ENCODE measurements at regions not wholly inside any gene's neighbourhood (a gene's known extent, or its start where the extent isn't known, plus 50 kb on each side); places are given as distances from the start of the nearest gene placed in this dataset.

GRCh38 chr6:90983462-90983861 is 396.6 kb upstream of the MAP3K7 start:
- in situ Hi-C loops (cut with HindIII; ENCODE audit: low sequenced_read_pairs), result no loop called here

- in situ Hi-C loops (cut with HindIII; ENCODE audit: low sequenced_read_pairs), result no loop called here
Measured at GRCh38 chr6:90982581-90982980, 395.7 kb upstream of the MAP3K7 start.

- in situ Hi-C loops (cut with HindIII; ENCODE audit: low sequenced_read_pairs), result no loop called here
Measured at GRCh38 chr6:90982051-90982450, 395.2 kb upstream of the MAP3K7 start.

- in situ Hi-C loops (cut with HindIII; ENCODE audit: low sequenced_read_pairs), result no loop called here
Measured at GRCh38 chr6:90978046-90978445, 391.2 kb upstream of the MAP3K7 start.

DNA sequence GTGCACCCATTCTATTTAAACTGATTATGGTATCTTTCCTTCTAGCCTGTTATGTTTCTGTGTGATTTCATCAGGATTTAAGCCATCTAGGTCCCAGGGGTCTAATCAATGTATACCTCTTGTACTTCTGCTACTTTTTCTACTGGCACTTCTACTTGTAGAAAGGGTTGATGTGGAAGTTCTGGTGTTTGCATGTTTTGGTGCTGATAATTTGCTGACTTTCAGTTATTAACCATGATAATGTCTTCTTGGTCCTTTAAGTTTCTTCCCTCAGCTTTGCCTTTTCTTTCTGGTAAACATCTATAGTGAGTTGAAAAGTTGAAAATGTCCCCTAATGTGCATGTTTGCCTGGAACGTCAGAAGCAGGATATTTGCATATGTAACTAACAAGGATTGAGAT is 390.6 kb upstream of the MAP3K7 start:
- in situ Hi-C loops (cut with HindIII; ENCODE audit: low sequenced_read_pairs), result no loop called here

DNA sequence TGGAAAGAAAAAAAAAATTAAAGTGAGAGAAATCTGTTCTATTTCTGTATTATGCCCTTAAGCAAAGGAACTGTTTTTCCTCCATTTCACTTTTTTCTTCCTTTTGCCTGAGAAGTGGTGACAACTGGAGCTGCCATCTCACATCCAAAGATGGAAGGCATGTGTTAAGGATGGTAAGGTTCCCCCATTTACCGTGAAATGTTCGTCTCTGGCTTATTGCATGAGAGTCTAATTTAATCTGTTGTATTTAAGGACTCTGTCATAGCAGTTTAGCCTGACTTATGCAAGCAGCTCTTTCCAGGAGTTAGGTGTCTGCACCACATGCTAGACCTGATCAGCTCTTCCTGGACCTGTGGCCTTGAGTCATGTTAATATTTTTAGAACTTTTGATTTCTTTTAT is 389.5 kb upstream of the MAP3K7 start:
- in situ Hi-C loops (cut with HindIII; ENCODE audit: low sequenced_read_pairs), result no loop called here

DNA sequence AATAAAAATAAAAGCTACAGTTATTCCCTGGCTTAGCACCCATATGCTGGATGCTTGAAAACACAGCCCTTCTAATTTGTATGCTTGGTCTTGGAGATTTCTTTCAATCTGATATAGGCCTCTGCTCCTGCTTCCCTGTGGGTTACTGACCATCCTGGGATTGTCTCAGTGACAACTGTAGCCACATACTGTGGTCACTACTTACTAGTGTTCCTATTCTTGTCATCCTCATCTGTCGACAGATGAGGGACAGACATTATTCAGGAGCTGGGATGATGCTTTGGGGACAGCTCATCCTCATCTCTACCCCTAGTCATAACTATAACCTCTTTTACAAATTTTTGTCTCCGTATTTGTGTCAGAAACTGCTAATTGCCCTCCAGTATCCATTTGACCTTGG is 388.9 kb upstream of the MAP3K7 start:
- in situ Hi-C loops (cut with HindIII; ENCODE audit: low sequenced_read_pairs), result no loop called here

- in situ Hi-C loops (cut with HindIII; ENCODE audit: low sequenced_read_pairs), result no loop called here
Measured at GRCh38 chr6:90973188-90973587, 386.3 kb upstream of the MAP3K7 start.

GRCh38 chr6:90970672-90971071 is 383.8 kb upstream of the MAP3K7 start:
- in situ Hi-C loops (cut with HindIII; ENCODE audit: low sequenced_read_pairs), result no loop called here

DNA sequence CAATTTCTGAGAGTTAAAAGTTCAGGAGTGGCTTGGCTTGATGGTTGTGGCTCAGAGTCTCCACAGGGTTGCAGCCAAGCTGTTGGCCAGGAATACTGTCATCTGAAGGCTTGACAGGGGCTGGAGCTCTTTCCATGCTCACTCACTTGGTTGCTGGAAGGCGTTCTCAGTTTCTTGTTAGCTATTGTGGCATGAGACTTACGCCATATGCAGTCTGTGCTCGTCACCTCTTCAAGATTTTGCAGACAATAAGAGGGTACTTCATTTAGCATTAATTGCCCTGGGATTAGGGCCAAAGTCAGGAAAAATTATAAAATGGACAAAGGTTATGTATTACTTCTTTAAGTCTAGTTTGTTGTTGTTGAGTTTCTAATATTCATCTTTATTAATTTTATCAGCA is 380.6 kb upstream of the MAP3K7 start:
- in situ Hi-C loops (cut with HindIII; ENCODE audit: low sequenced_read_pairs), result no loop called here

DNA sequence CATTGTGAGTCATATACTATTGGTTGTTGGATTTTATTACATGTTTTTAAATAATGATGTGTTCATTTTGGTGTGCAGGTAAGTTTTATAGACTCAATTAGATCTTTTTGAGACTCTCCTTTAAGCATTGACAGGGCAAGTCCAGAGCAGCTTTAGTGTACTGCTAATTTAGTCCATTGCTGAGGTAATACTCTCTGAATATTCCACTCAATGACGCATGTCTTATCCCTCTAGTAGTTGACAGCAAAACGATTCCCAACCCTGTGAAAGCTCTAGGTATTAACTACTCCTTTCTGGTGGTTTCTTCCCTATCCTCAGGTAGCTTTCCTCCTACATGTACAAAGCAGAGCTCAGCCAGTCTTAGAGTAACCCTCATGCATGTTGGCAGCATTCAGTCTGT is 373.5 kb upstream of the MAP3K7 start:
- in situ Hi-C loops (cut with HindIII; ENCODE audit: low sequenced_read_pairs), result no loop called here

GRCh38 chr6:90955246-90955645 is 368.4 kb upstream of the MAP3K7 start:
- in situ Hi-C loops (cut with HindIII; ENCODE audit: low sequenced_read_pairs), result no loop called here

DNA sequence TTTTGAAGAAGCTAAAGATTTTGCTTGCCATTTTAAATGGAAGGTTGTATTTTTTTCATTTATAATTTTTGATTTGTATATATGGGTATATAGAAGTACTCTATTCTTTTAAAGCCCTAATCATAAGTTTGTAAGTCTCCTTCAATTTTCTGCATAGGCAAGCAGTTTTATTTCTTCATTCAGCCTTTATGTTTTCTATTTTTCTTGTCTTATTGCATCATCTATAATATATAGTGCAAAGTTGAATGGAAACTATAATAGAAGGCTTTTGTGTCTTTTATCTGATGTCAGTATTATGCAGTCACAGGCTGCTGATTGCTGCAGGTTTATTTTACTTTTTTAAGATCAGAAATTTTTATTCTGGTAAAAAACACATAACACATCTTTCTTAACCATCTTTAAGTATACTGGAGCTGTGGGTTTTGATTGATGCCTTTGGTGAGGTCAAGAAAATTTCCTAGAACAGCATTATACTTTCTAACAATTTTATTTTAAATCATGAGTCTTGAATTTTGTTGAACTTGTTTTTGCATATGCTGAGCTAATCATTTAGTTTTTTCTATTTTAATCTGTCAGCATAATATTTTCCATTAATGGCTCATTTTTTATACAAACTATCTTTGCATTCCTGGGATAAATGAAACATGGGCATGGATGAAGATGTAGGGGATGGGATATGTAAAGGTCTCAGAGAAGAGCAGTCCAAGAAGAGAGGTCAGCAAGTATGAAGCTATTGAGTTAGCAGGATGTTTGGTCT is 366.7 kb upstream of the MAP3K7 start:
- in situ Hi-C loops (cut with HindIII; ENCODE audit: low sequenced_read_pairs), result no loop called here

- in situ Hi-C loops (cut with HindIII; ENCODE audit: low sequenced_read_pairs), result no loop called here
Measured at GRCh38 chr6:90952176-90952575, 365.3 kb upstream of the MAP3K7 start.

GRCh38 chr6:90948540-90948939 is 361.7 kb upstream of the MAP3K7 start:
- in situ Hi-C loops (cut with HindIII; ENCODE audit: low sequenced_read_pairs), result no loop called here

GRCh38 chr6:90947184-90948064 is 360.6 kb upstream of the MAP3K7 start:
- in situ Hi-C loops (cut with HindIII; ENCODE audit: low sequenced_read_pairs), result no loop called here

- in situ Hi-C loops (cut with HindIII; ENCODE audit: low sequenced_read_pairs), result no loop called here
Measured at GRCh38 chr6:90941885-90942284, 355.0 kb upstream of the MAP3K7 start.

DNA sequence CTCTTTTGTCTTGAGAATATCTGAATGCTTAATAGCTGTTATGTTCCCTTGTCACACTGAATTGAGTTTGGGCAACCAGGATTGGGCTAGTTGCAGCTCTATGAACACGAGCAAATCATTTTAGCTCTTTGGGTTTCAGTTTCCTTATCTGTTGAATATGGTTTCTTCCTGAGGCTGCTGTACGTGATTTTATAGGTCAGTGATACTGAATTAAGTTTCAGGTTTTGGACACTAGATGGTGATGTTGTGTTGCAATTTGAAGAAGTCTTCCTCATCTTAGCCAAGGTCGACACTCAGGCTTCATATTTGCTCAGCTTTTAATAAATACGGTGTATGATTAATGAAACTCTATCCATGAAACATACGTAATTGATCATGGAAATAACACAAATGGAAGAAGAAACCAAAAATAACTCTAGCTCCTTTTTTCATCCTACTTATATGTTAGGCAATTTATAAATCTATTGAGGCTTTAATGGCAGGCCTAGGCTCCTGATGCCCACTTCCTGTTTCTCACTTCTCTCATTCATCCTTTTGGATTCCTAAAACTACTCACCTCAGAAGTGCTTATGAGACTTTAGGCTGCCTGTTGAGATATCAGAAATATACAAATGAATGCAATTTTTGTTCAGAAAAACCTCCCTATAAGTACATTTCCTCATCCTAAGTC is 354.1 kb upstream of the MAP3K7 start:
- in situ Hi-C loops (cut with HindIII; ENCODE audit: low sequenced_read_pairs), result no loop called here

GRCh38 chr6:90939906-90940305 is 353.0 kb upstream of the MAP3K7 start:
- in situ Hi-C loops (cut with HindIII; ENCODE audit: low sequenced_read_pairs), result no loop called here

DNA sequence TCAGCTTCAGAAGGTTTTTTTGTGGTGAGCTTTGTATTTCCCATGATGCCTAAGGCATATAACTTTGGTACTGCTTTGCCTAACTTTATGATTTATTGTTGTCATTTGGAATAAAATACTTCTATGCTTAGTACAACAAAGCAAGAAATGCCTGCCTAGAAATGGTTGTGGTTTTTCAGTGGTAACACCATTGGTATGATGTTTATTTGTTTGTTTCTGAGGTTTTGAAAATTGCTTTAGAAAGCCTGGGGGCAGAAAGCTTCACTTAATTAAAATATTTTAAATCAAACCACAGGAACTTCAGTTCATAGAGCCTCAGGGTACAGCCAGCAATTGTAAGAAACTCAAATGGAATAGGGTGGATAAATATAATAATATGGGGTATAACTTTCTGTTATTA is 351.2 kb upstream of the MAP3K7 start:
- in situ Hi-C loops (cut with HindIII; ENCODE audit: low sequenced_read_pairs), result no loop called here

DNA sequence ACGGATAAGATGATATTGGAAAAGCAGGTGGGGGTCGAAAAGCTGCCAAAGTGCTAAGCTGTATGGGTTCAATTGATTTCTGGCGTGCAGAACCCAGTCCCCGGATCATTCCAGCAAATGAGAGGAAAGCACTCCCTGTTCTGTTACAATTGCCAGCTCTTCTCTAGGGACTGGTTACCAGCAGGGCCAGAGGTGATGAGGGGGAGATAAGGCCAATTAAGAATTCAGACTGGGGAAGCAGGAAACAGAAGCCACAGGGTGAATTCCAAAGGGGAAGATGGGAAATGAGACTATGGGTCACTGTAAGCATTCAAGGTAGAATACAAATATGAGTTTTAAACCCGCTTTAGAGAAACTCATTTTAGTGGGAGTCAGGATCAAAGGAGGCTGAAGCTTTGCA is 349.4 kb upstream of the MAP3K7 start:
- in situ Hi-C loops (cut with HindIII; ENCODE audit: low sequenced_read_pairs), result no loop called here

DNA sequence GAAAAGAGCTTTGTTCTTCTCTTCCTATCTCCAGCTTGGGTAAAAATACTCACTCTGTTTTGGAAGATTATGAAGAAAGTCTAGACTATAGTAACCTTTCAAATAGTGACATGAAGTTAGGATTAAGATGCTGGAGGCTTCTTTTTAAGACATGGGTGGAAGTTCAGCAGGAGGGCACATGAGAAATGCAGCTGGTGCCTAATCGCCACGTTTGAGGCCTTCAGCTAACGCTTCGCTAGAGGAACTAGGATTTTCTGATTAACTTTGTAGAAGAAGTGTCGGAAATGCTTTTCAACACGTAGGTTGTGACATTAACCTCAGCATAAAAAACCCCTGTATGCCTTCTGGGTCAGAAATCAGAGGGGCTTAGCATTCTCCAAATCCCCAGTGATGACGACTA is 348.1 kb upstream of the MAP3K7 start:
- in situ Hi-C loops (cut with HindIII; ENCODE audit: low sequenced_read_pairs), result no loop called here
